Neural cell (in vitro differentiated cells): ENCODE measurements at regions not wholly inside any gene's neighbourhood (a gene's known extent, or its start where the extent isn't known, plus 50 kb on each side); places are given as distances from the start of the nearest gene placed in this dataset.

ENCODE experiments used
- EP300 ChIP-seq: fragments of 450-650 bp; conservative IDR thresholded peaks from 2 replicates; pipeline ENCODE4 v1.6.1; 2014; ENCODE audit warnings: antibody characterized with exemption, mild to moderate bottlenecking, moderate library complexity; ENCODE audit not compliant: poor library complexity, severe bottlenecking
- EZH2 ChIP-seq: fragments of 200-600, 300-800 bp; shearing (Covaris generic), sonication (generic); IDR thresholded peaks from 2 replicates; pipeline ENCODE4 v1.6.1; 2014; ENCODE audit warnings: antibody characterized with exemption, low read length, borderline replicate concordance, mild to moderate bottlenecking; ENCODE audit not compliant: insufficient read depth, poor library complexity, severe bottlenecking
- POLR2AphosphoS5 ChIP-seq: IDR thresholded peaks from 2 replicates; pipeline ENCODE4 v1.6.1; 2012
- RAD21 ChIP-seq: fragments of 450-650 bp; conservative IDR thresholded peaks from 2 replicates; pipeline ENCODE4 v1.6.1; 2014; ENCODE audit warnings: antibody characterized with exemption, mild to moderate bottlenecking, moderate library complexity
- SMC3 ChIP-seq: fragments of 450-650 bp; conservative IDR thresholded peaks from 2 replicates; pipeline ENCODE4 v1.6.1; 2014; ENCODE audit warnings: antibody characterized with exemption, mild to moderate bottlenecking, moderate library complexity; ENCODE audit not compliant: poor library complexity
- TF ChIP-seq, protein P1 (sequence below): fragments of 450-650 bp; IDR thresholded peaks from 2 replicates; pipeline ENCODE4 v1.5.1; 2014; ENCODE audit warnings: antibody characterized with exemption, mild to moderate bottlenecking, moderate library complexity; ENCODE audit not compliant: poor library complexity, severe bottlenecking

DNA sequence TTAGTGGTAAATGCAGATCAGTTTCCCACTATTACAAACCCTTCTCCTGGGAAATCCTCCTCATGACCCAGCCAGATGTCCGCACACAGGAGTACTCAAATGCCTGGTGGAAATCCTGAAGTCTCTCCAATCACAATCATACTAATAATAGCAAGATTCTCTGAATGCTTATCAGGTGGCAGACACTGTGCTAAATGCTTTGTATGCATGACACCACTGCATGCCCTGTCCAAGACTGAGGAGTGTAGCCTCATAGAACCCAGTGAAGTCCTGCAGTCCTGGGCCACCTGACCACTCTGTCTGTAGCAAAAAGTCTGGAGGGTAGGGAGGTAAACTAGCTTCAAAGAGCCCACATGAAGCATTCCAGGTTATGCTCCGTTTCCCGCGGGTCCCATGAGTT lies 434.8 kb upstream of the CHST9 start:
- TF ChIP-seq EP300, result no peak
- no peak for TF ChIP-seq RAD21
- TF ChIP-seq, protein P1, sequence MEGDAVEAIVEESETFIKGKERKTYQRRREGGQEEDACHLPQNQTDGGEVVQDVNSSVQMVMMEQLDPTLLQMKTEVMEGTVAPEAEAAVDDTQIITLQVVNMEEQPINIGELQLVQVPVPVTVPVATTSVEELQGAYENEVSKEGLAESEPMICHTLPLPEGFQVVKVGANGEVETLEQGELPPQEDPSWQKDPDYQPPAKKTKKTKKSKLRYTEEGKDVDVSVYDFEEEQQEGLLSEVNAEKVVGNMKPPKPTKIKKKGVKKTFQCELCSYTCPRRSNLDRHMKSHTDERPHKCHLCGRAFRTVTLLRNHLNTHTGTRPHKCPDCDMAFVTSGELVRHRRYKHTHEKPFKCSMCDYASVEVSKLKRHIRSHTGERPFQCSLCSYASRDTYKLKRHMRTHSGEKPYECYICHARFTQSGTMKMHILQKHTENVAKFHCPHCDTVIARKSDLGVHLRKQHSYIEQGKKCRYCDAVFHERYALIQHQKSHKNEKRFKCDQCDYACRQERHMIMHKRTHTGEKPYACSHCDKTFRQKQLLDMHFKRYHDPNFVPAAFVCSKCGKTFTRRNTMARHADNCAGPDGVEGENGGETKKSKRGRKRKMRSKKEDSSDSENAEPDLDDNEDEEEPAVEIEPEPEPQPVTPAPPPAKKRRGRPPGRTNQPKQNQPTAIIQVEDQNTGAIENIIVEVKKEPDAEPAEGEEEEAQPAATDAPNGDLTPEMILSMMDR, result no peak
- TF ChIP-seq EZH2, result no peak
- no peak for TF ChIP-seq POLR2AphosphoS5
- no peak for TF ChIP-seq SMC3
